GM19468 (cell line): ENCODE measurements at regions not wholly inside any gene's neighbourhood (a gene's known extent, or its start where the extent isn't known, plus 50 kb on each side); places are given as distances from the start of the nearest gene placed in this dataset.

Experiments used
- ATAC-seq: cut with Tn5 transposase; IDR thresholded peaks from one replicate; pipeline ENCODE4 v1.9.1; 2021; ENCODE audit warnings: mild to moderate bottlenecking, moderate library complexity, moderate number of reproducible peaks; ENCODE audit not compliant: unreplicated experiment; ENCODE audit errors: extremely low read depth

DNA sequence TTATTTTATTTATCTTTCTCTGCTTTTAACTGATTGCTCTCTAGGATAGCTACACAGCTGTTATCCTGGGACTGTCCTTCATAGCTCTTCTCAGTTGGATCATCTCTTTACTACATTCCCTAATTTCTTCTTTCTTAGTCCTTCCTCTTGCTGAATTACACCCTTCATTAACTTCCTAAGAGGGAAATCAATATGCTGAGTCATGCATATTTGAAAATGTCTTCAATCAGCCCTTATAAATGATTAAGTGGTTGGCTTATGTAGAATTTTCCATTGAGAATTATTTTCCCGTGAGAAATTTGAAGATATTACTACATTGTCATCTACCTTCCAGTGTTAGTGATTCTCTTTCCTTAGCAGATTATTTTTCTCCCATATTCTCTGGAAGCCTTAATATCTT is 214.2 kb downstream of the SOCS6 start:
- no peak for ATAC-seq

DNA sequence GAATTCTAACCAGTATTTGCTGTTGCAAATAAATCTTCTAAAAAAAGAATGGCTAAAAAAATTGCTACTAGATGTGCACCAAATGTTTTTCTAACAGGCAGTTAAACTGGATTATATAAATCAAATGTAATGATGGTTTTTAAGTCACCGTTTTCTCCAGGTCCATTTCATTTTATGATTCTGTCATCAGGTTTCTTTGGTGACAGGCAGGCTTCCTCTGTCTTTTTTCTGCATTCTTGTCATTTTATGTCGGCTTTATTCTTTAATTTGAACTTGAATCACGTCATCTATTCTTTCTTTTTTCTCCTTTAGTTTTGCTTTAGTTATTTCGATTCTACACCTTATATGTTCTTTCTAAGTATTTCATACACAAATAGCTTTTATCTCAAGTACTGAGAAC is 212.5 kb downstream of the SOCS6 start:
- no peak for ATAC-seq

DNA sequence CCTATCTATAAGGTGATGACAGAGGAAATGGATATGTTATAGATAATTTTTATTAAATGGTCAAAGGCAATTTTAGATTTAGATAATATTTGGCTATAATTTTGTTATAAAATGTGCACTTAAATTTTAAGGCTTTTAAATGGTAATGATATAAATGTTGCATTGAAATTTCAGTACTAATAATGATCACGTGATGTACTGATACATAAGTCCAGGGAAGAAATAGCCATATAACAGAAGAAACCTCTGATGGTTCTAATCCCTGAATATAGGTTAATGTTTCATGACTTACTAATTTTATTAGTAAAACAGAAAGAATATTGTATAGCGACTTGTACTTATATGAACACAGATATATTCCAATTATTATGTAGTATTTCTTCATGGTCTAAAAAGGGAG is 211.9 kb downstream of the SOCS6 start:
- ATAC-seq, result no peak

DNA sequence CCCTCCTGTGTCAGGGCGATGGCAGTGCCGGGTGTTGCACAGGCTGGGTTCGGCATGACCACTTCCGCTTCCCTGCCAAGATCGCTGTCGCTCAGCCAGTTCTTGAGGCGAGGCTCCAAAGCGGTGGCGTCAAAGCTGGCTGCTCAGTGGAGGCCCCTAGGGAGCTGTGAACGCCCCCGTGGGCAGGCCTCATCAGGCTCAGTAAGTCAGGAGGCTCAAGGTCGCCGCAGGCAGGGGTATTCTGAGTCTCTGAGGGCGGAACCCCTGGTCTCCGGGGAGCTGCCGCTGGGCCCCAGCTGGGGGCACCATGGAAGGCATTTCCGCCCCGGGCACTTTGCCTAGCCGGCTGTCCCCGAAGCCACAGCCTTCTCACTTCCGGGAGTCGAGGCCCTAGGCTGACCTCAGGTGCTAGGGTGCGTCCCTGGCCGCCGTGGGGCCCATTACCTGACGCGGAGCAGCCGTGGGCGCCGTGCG is 210.4 kb downstream of the SOCS6 start:
- ATAC-seq, result no peak

DNA sequence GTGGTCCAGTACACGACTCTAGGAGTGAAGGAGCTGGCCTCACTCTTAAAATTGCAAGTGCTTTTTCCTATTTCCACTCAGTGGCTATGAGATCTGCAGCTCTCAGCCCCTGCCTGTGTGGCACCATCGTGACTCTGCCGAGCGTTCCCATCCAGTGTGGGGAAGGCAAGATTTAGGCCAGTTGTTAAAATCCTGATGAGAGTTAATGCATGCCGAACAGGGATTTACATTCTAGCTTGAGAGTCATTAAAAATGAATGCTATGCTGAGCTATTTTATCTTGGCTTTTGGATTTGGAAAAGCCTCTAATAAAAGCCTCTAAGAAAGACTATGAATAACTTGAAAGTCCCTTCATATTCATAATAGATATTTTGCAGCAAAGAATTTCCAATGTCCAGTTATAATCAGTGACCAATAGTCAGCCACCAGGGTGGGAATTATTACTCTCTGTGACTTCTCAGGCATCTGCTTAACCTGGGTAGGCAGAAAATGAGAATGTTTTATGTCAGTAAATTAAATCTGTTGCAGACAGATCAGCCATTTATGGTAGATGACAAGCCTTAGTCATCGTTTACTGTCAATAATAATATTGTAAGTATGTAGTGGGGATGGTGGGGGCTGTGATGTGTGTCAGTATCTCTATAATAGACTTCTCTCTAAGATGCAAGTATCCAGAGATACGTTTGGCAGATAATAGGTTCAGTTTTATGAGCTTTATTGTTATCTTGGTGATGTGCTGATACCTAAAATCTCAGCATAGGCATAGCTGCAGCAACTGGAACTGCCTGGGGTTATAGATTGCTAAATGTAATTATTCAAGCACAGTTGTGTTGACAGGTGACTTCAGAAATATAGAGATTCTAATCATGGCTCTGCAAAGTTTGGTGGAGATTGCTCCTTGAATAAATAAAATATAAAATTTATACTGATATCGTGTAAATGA is 207.8 kb downstream of the SOCS6 start:
- ATAC-seq, result no peak

DNA sequence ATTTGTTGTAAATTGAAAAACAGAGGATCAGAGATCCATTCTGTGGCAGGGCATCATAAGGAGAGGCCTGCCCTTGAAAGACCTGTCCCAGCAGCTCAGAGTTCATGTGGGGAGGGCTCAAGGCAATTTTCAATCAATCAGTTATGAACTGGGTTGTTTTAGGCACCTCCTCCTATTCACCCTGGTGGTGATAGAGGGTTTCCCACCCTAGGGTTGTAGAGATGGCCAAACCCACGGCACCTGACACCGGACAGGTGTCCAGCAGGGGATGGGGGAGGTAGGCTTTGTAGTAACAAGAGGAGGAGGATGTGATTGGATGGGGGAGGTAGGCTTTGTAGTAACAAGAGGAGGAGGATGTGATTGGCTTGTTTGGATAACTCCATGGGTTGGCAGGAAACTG is 205.7 kb downstream of the SOCS6 start:
- no peak for ATAC-seq

DNA sequence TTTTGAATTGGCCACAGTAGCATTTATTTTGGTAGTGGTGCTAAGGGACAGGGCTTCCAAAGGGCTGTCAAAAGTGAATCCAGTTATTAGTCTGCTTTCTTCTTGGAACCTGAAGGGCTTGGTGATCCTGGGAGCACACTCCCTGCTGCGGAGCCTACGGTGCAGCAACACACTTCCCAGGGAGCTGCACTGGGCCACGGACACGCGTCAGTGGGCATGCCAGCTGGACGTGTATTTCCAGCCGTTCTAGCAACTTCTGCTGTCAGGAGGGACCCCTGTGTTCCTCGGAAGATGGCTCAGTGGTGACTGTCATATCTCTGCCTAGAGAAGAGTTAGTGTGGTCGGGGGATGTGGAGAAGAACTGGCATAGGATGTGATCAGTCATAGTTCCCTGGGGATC is 204.6 kb downstream of the SOCS6 start:
- ATAC-seq, result no peak

DNA sequence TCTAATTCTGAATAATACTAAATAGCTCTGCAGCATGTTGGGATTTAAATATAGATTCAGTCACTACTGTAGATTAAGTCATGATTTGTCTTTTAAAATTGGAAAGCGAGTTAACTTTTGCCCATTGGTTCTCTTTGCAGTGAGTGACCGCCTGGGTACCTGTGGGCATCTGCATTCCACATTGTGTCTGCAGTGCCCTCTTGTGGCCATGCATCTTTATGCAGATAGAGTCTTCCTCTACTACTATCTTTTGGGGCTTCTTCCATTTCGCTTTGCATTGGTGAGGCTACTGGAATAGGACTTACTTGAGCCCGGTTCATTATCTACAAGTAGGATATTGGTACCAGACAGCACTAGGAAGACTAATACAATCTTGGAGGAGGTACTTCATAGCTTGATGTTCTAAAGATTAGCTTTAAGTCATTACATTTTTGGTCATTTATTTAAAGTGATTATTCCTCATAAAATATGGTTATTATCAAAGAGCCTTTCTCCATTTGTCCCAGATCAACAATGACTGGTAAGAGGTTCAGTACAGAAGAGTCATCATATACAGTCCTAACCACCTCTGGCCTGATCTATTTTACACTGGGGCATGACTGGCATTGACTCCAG is 203.0 kb downstream of the SOCS6 start:
- ATAC-seq, result peak; percentile 92

DNA sequence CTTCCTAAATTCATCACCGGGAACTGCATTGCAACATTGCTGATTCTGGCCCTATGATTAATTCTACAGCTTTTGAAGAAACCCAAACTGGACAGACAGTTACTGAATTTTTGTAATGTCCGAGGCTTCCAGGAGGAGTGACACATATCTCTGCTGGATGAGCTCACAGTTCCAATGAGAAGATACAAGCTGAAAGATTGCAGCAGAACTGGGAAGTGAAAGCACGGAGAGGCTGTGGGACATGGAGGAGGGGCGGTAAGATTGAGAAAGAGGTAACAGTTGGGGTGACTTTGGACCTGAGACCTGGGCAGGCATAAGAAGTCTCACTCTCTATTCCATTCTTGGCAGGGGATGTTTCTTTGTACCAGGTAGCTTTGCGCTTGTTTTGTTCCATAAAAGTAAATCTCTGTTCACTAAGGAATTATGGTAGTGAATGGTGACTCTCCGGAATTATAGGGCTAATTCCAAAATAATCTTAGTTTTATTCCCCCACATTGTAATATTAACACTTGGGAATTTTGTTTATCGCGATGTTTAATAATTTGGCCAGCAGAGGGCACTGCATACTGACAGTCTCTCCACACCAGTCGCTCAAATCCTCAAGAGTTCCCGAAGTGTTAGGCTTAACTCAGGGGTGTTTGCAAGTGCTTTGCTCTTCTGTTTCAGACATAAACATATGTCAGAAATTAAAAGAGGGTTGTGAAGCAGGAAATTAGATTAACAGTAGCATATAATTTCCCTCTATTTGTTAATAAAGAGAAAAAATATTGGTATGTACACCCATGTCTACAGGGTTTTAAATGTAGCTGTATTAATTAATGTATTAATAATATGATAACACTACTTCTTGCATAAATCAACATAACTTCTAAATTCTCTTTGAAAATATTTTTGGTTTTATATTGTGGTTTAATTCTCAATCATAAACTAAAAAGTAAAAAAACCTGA is 201.4 kb downstream of the SOCS6 start:
- no peak for ATAC-seq

DNA sequence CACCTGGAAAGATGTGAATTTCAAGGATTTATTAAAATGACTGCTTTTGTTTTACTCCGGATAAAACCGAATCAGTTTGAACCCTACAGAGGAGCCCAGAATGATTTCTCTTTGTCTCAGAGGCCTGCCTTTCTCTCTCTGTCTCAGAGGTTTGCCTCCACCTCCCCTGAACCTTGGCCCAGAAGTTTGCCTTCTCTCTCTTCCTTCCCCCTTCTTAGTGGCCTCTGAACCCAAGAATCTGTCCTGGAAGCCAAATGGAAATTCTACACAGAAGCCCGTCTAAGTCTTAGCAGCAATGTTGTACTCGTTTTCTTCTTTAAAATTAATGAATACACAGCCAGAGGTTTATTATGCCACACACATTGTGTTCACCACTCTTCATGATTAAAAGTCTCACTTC is 200.7 kb downstream of the SOCS6 start:
- no peak for ATAC-seq

DNA sequence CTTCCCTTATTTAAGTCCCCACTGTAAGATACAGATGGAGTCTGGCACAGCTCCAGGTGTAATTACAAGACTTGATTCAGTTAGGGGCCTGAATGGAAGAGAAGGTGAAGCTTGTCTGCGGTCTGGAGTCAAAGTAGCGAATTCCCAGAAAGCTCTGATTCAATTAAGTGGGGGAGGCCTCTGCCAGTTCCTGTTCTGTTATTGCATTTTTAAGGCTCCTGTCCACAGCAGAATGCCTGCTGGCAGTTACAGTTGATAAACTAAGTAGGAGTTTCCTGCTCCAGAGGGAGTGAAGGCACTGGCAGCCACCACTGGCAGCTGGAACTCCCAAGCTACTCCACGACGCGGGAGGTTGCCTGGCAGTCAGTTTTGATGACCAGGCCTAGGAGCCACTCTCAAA is 181.1 kb downstream of the SOCS6 start:
- no peak for ATAC-seq

DNA sequence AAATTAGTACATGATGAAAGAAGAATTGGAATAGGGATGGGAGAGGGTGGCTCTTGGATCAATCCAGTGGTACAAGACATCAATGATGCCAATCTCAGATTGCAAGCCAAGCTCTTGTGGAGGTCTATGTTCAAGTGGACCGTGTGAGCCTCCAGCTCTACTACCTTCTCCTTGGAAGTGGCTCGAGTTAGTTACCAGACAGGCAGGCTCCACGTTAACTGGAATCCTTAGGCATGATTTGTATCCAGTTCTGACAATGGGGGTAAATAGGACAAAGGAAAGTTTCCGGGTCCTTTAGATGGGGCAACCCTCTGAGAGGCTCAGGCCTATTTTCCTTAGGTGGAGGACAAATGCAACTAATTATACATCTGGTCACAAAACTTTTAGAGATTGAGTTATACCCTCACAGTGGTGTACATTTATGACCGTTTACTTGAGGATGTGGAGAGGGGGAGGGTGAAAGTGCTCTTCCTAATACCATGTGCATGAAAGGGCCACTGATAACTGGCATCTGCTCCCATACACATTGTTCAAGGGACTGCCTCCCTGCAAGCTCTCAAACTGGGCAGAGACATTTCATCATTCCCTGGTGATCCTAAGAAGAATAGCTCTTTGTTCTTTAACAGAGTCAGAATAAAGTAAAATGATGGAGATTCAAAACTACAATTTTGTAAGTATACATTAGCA is 180.2 kb downstream of the SOCS6 start:
- ATAC-seq, result no peak

DNA sequence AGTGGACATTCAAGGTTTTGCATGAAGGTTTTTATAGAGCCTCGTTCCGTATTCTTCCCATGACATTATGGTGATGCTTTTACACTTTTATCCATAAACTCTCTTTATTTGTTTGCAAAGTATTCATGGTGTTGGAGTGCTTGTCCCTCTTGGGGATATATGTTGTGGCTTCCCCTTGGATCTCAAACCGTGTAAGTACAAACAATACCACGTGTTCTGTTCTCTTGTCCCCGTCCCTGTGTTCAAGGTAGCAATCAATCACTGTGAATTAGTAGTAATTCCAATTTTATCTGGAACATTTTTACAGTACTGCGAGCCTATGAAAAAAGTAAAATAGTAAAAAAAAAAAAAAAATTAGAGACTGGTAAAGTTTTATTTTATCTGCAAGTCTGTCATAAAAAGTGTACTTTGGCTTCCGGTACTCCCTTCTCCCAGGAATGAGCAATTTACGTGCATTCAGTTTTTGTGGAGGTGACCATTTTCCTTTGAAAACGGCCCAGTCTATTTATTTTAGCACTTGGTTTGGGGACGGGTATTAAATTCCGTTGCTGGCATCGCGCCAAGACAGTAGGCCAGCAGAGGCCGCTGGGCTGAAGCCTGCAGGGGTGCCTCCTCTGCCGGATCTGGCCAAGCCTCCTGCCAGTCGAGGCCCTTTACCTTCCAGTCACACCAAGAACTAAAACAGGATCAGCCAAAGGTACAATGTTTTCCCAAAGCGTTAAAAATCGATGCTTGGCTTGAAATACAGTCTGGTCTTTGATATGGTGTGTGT is 175.7 kb downstream of the SOCS6 start:
- no peak for ATAC-seq

DNA sequence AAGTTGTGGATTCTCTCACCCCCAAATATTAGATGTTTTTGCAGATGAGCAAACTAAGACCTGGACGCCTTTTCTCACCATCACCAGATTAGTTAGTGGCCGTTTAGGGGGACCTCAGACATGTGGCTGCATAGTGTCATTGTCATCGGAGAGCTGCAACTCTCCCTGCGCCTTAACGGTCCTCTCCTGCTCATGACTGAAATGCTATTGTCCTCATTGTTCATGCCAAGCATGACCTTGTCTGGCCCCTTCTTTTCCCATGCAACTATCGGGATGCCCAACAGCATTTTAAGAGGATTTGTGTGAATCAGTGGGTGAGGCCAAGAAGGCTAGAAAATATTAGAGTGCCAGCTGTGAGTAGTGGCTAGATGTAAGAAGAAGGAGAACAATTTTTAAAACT is 174.2 kb downstream of the SOCS6 start:
- ATAC-seq, result no peak

DNA sequence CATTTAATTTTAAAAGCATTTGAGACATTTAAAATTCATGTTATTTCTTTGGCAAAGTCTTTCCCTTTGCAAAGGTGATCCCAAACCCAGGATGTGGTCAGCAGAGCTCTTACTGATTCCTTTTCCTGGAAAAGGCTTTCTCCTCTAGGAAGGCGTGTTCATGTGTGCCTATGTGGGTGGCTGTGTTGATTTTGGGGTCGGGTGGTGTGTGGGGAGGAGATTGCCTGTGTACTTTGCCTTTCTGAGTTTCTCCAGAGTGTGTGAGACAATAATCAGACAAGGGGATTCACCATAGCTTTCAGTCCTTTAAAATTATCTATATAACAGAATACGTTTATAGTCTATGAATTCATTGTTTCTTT is 173.2 kb downstream of the SOCS6 start:
- no peak for ATAC-seq

DNA sequence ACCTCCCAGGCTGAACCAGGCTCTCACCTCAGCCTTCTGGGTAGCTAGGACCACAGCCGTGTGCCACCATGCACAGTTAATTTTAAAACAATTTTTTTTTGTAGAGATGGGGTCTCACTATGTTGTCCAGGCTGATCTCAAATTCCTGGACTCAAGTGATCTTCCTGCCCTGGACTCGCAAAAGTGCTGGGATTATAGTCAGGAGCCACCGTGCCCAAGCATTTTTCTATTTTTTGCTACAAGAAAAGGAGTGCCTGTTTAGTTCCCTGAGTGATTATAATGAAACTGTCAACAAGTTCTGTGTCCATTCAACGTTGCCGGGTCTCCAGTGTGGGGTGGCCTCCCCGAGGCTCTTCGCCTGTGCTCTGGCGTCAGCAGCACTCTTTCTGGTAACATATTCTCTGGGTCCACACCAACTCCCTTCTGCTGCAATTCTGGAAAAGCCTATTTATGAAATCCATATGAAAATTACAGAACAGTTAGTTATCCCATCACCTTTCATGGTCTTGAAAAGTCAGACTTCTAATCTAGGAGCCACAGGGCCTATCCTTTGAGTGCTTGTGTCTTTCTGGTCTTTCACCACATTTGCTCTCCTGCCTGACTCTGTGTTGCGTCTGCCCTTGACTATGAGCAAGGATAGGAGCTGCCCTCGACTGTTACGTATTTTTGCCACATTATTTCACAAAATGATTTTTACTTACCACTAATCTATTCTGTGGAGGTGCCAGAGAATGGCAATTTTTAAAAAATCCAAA is 172.7 kb downstream of the SOCS6 start:
- no peak for ATAC-seq

DNA sequence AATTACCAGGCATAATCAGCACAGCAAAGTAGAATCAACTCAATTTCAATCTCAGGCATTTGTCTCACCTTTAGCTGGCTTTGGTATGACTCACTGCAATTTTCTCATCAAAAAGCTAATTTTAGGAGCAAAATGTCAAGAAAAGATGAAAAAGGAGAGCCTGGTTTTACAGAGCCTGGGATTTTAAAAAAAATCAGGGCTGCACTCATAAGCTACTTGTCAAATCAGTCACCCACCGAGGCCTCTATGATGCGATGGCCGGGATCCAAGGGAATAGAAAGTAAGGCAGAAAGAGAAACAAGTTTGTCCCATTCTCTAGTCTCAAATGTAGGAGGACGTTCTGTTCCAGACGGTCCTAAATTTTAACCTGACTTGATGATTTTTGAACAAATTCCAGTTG is 170.9 kb downstream of the SOCS6 start:
- ATAC-seq, result no peak

DNA sequence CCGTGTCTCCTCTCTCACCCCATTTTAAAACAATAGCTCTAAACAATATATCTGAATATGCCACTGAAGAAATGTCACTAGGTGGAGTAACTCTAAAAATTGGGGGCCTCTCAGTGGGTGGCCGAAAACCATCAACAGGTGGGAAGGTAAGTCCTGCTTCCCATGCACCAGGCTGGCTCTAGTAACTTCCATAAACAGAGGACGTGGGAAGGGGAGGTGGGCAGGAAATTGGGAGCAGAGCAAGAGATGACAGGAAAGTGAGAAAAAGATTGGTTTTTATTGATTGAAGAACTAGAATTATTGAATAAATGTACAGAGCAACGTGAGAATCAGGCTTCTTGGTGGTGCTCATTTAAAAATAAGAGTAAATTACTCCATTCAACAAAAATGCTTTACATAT is 170.4 kb downstream of the SOCS6 start:
- no peak for ATAC-seq

DNA sequence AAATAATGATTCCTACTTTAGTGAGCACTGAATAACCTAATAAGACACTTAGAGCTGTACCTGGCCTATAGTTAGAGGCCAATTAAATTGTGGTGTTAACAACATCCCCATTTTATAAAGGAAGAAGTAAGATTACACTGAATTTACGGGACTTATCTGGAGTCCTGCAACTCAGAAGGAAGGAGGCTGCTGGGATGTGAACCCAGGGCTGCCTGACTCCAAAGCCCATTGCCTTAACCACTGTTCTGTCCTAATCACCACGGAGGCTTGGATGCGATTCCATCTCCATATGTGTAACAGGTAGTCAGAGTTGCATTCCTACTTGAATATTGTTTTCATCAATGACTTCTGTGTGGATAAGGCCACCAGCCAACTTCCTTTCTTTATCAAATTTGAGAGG is 168.9 kb downstream of the SOCS6 start:
- no peak for ATAC-seq
